K562 (cell line): ENCODE measurements at regions not wholly inside any gene's neighbourhood (a gene's known extent, or its start where the extent isn't known, plus 50 kb on each side); places are given as distances from the start of the nearest gene placed in this dataset.

Experiments
- CBX3 ChIP-seq, 2 experiments: IDR thresholded peaks; 1 replicate in 1 of 2; 2 replicates in 1 of 2; pipeline ENCODE4 v1.6.1; 2012; ENCODE audit warnings: inconsistent platforms in 2 of 2, low read length in 2 of 2, borderline replicate concordance in 1 of 2, control low read depth in 1 of 2
- FOXO4 ChIP-seq: fragments of 450-650 bp; formaldehyde crosslinking; IDR thresholded peaks from 2 replicates; pipeline ENCODE4 v1.4.0; 2020; ENCODE audit warnings: mild to moderate bottlenecking, moderate library complexity
- FOXP4 ChIP-seq: sonication (generic); formaldehyde crosslinking; IDR thresholded peaks from 2 replicates; pipeline ENCODE4 v1.8.0; 2022; ENCODE audit warnings: mild to moderate bottlenecking, missing genetic modification reagents, borderline replicate concordance
- MED1 ChIP-seq: sonication (generic); formaldehyde crosslinking; IDR thresholded peaks from 2 replicates; pipeline ENCODE4 v1.8.1; 2023; ENCODE audit warnings: missing genetic modification reagents, borderline replicate concordance
- MYNN ChIP-seq, 2 experiments: sonication (generic); formaldehyde crosslinking in 1 of 2; IDR thresholded peaks; 2 replicates each; pipeline versions ENCODE4 v1.5.0 to v1.6.1; 2016 to 2020; ENCODE audit warnings: antibody characterized with exemption in 1 of 2, missing genetic modification reagents in 1 of 2
- NCOA6 ChIP-seq: fragments of 450-650 bp; IDR thresholded peaks from 2 replicates; pipeline ENCODE4 v1.6.1; 2017; ENCODE audit warnings: mild to moderate bottlenecking
- NFYB ChIP-seq: IDR thresholded peaks from 2 replicates; pipeline ENCODE4 v1.6.1; 2011; ENCODE audit warnings: mild to moderate bottlenecking, moderate library complexity; ENCODE audit not compliant: insufficient read length; ENCODE audit errors: extremely low read depth
- SMAD4 ChIP-seq: fragments of 250-450 bp; sonication (Bioruptor Pico); conservative IDR thresholded peaks from 2 replicates; pipeline ENCODE4 v1.8.0; 2021; ENCODE audit warnings: inconsistent platforms, mild to moderate bottlenecking, moderate library complexity
- SMARCA4 ChIP-seq: fragments of 450-650 bp; IDR thresholded peaks from 2 replicates; pipeline ENCODE4 v1.6.1; 2016
- SMARCC2 ChIP-seq: fragments of 450-650 bp; IDR thresholded peaks from 2 replicates; pipeline ENCODE4 v1.6.1; 2017; ENCODE audit warnings: antibody characterized with exemption, moderate library complexity, mild to moderate bottlenecking, low read depth
- TCF3 ChIP-seq: sonication (generic); formaldehyde crosslinking; IDR thresholded peaks from 2 replicates; pipeline ENCODE4 v1.4.0; 2020; ENCODE audit warnings: mild to moderate bottlenecking, missing genetic modification reagents
- ZNF3 ChIP-seq: fragments of 250-450 bp; sonication (Bioruptor Pico); IDR thresholded peaks from 2 replicates; pipeline ENCODE4 v1.5.0; 2021; ENCODE audit warnings: mild to moderate bottlenecking, moderate library complexity
- ZNF41 ChIP-seq: fragments of 250-450 bp; sonication (Bioruptor Pico); conservative IDR thresholded peaks from 2 replicates; pipeline ENCODE4 v1.4.0; 2020; ENCODE audit warnings: mild to moderate bottlenecking
- TF ChIP-seq, protein P1 (sequence below), 2 experiments: fragments of 450-650 bp; formaldehyde crosslinking in 1 of 2; IDR thresholded peaks; 2 replicates each; pipeline versions ENCODE4 v1.4.0 to v1.6.1; 2014 to 2020; ENCODE audit warnings: mild to moderate bottlenecking in 2 of 2, borderline replicate concordance in 1 of 2, low read depth in 1 of 2
- TF ChIP-seq, protein P2 (sequence below): sonication (generic); formaldehyde crosslinking; IDR thresholded peaks from 2 replicates; pipeline ENCODE4 v1.9.0; 2022; ENCODE audit warnings: mild to moderate bottlenecking, missing genetic modification reagents

DNA sequence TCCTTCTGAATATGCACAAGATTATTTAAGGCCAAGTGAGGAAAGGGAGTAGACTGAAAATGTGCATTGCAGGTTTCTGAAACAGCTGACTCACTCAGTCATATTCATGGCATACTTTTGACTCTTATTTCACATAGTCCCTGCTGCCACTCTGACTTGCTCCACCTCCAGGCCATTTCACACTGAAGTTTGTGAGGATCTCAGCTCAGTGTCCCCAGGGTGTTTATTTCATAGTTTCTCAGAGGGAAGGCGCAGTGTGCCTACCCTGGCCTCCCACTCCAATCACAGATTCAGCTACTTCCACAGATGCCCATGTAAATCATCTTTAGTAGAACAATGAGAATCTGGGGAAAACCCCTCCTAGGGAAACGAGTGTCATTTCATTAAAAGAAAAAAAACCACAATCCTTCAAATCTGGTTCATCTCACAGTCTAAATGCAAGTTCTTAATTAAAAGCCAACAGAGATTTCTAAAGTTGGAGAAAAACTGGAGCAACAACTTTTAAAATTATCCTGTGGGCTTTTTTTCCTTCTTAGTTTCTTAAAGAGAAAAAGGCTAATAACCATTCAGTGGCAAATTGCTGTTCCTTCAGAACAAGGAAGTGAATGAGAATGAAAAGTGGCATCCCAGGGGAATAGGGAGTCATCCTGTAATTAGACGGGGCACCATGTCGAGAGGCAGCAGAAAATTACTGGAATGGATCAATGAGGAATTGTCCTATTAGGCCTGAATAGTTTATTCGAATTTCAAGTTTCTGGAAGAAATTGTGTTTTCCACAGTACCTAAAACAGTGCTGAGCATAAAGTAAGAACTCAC, 133.6 kb downstream of the TFAP2B start (continued):
- TF ChIP-seq, protein P1, sequence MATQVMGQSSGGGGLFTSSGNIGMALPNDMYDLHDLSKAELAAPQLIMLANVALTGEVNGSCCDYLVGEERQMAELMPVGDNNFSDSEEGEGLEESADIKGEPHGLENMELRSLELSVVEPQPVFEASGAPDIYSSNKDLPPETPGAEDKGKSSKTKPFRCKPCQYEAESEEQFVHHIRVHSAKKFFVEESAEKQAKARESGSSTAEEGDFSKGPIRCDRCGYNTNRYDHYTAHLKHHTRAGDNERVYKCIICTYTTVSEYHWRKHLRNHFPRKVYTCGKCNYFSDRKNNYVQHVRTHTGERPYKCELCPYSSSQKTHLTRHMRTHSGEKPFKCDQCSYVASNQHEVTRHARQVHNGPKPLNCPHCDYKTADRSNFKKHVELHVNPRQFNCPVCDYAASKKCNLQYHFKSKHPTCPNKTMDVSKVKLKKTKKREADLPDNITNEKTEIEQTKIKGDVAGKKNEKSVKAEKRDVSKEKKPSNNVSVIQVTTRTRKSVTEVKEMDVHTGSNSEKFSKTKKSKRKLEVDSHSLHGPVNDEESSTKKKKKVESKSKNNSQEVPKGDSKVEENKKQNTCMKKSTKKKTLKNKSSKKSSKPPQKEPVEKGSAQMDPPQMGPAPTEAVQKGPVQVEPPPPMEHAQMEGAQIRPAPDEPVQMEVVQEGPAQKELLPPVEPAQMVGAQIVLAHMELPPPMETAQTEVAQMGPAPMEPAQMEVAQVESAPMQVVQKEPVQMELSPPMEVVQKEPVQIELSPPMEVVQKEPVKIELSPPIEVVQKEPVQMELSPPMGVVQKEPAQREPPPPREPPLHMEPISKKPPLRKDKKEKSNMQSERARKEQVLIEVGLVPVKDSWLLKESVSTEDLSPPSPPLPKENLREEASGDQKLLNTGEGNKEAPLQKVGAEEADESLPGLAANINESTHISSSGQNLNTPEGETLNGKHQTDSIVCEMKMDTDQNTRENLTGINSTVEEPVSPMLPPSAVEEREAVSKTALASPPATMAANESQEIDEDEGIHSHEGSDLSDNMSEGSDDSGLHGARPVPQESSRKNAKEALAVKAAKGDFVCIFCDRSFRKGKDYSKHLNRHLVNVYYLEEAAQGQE (IDR thresholded peaks at IDR 0.05; ENCODE audit: borderline replicate concordance) = peak; percentile 11; the same call in 1 of the 2 replicates
- TF ChIP-seq, protein P1 (CRISPR knock-in tag; IDR thresholded peaks at IDR 0.05; ENCODE audit: low read depth) = no peak
- TF ChIP-seq TCF3 (peak; percentile 7; the same call in 1 of the 2 replicates), FOXP4 (CRISPR knock-in tag) (no peak), NFYB (no peak), SMARCC2 (no peak), NCOA6 (no peak), SMARCA4 (peak; percentile 43; the same call in 1 of the 2 replicates), MYNN (IDR thresholded peaks at IDR 0.05) (peak; percentile 90; the same call in 1 of the 2 replicates), MYNN (CRISPR knock-in tag; IDR thresholded peaks at IDR 0.05) (no peak), CBX3 (IDR thresholded peaks at IDR 0.05; ENCODE audit: borderline replicate concordance in 1 of 2, low read length in 2 of 2) (no peak), ZNF3 (CRISPR knock-in tag) (no peak), ZNF41 (CRISPR knock-in tag) (no peak), FOXO4 (no peak), SMAD4 (CRISPR knock-in tag) (no peak), MED1 (CRISPR knock-in tag) (no peak)
- TF ChIP-seq, protein P2, sequence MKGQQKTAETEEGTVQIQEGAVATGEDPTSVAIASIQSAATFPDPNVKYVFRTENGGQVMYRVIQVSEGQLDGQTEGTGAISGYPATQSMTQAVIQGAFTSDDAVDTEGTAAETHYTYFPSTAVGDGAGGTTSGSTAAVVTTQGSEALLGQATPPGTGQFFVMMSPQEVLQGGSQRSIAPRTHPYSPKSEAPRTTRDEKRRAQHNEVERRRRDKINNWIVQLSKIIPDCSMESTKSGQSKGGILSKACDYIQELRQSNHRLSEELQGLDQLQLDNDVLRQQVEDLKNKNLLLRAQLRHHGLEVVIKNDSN (CRISPR knock-in tag) = no peak
